ENCODE measurements at regions not wholly inside any gene's neighbourhood (a gene's known extent, or its start where the extent isn't known, plus 50 kb on each side); places are given as distances from the start of the nearest gene placed in this dataset.

GRCh38 chr12:125208942-125209341 is 143.7 kb downstream of the AACS start:
- no peak for TF ChIP-seq CTCF (IDR thresholded peaks at IDR 0.05; ENCODE audit: control insufficient read depth, insufficient read depth, low read depth, low read length, missing control alignments)
- no peak for DNase-seq (ENCODE audit: low read depth)
- H3K4me3 ChIP-seq (ENCODE audit: control insufficient read depth, low read depth, low read length) = no peak overlapping the region

GRCh38 chr12:125210104-125210755 is 145.0 kb downstream of the AACS start:
- no peak for DNase-seq (ENCODE audit: low read depth)
- no peak overlapping the region for H3K4me3 ChIP-seq (ENCODE audit: control insufficient read depth, low read depth, low read length)
- TF ChIP-seq CTCF (IDR thresholded peaks at IDR 0.05; ENCODE audit: control insufficient read depth, insufficient read depth, low read depth, low read length, missing control alignments) = no peak

GRCh38 chr12:125211464-125211863 is 146.2 kb downstream of the AACS start:
- no peak for DNase-seq (ENCODE audit: low read depth)
- no peak for TF ChIP-seq CTCF (IDR thresholded peaks at IDR 0.05; ENCODE audit: control insufficient read depth, insufficient read depth, low read depth, low read length, missing control alignments)
- no peak overlapping the region for H3K4me3 ChIP-seq (ENCODE audit: control insufficient read depth, low read depth, low read length)

GRCh38 chr12:125214289-125214688 is 149.1 kb downstream of the AACS start:
- no peak for TF ChIP-seq CTCF (IDR thresholded peaks at IDR 0.05; ENCODE audit: control insufficient read depth, insufficient read depth, low read depth, low read length, missing control alignments)
- H3K4me3 ChIP-seq (ENCODE audit: control insufficient read depth, low read depth, low read length) = no peak overlapping the region
- no peak for DNase-seq (ENCODE audit: low read depth)

- no peak overlapping the region for H3K4me3 ChIP-seq (ENCODE audit: control insufficient read depth, low read depth, low read length)
- no peak for TF ChIP-seq CTCF (IDR thresholded peaks at IDR 0.05; ENCODE audit: control insufficient read depth, insufficient read depth, low read depth, low read length, missing control alignments)
- no peak for DNase-seq (ENCODE audit: low read depth)
These were observed 151.5 kb downstream of the AACS start for GRCh38 chr12:125216756-125217155.

GRCh38 chr12:125217308-125217707 is 152.1 kb downstream of the AACS start:
- DNase-seq (ENCODE audit: low read depth) = no peak
- no peak overlapping the region for H3K4me3 ChIP-seq (ENCODE audit: control insufficient read depth, low read depth, low read length)
- no peak for TF ChIP-seq CTCF (IDR thresholded peaks at IDR 0.05; ENCODE audit: control insufficient read depth, insufficient read depth, low read depth, low read length, missing control alignments)
